ENCODE measurements at regions not wholly inside any gene's neighbourhood (a gene's known extent, or its start where the extent isn't known, plus 50 kb on each side); places are given as distances from the start of the nearest gene placed in this dataset.

DNA sequence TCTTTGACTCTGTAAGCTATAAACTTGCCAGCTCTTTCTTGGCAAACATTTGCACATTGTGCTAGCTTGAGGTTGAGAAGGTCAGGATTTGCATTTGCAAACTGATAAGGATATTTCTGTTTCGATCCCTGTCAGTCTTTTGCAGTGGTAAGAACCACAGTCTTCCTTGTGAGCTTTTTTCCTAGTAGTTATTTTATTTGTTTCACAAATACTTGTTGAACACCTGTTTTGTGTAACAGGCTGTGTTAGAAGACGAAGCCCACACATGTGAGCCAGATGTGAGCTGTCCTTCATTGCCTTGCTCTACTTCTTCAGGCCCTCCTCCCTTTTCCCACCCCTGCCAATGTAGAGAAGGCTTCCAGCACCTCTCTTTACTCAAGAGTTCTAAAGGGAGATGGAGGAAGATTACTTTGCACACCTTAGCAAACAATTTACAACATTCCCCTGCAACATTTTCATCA, 327.0 kb upstream of the KLF4 start:
- TF ChIP-seq POLR2AphosphoS5 (IDR thresholded peaks at IDR 0.05) (no peak), POLR2A (IDR thresholded peaks at IDR 0.05) (no peak), EP300 (IDR thresholded peaks at IDR 0.05) (no peak)
- TF ChIP-seq, protein P1, sequence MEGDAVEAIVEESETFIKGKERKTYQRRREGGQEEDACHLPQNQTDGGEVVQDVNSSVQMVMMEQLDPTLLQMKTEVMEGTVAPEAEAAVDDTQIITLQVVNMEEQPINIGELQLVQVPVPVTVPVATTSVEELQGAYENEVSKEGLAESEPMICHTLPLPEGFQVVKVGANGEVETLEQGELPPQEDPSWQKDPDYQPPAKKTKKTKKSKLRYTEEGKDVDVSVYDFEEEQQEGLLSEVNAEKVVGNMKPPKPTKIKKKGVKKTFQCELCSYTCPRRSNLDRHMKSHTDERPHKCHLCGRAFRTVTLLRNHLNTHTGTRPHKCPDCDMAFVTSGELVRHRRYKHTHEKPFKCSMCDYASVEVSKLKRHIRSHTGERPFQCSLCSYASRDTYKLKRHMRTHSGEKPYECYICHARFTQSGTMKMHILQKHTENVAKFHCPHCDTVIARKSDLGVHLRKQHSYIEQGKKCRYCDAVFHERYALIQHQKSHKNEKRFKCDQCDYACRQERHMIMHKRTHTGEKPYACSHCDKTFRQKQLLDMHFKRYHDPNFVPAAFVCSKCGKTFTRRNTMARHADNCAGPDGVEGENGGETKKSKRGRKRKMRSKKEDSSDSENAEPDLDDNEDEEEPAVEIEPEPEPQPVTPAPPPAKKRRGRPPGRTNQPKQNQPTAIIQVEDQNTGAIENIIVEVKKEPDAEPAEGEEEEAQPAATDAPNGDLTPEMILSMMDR (IDR thresholded peaks at IDR 0.05), result no peak
